ENCODE measurements at regions not wholly inside any gene's neighbourhood (a gene's known extent, or its start where the extent isn't known, plus 50 kb on each side); places are given as distances from the start of the nearest gene placed in this dataset.

- Histone ChIP-seq H3K36me3 (no peaks in the 10 kb centered on the region), H3K4me3 (no peak overlapping the region), H3K4me1 (peaks cover 0 to 26% (median 0%) of the 10 kb centered on the region in 4 donors), H3K27me3 (no peaks in the 10 kb centered on the region), H3K27ac (peak overlapping the region in 3 of 4 donors; percentile 47 to 71 (median 57)), H3K9me3 (no peaks in the 10 kb centered on the region)
- no peak for DNase-seq (ENCODE audit: low spot score in 2 of 2)
- peak in 1 of 2 donors; percentile 25 for TF ChIP-seq EP300 (IDR thresholded peaks at IDR 0.05)
- no peak for TF ChIP-seq CTCF (IDR thresholded peaks at IDR 0.05)
- TF ChIP-seq POLR2A (IDR thresholded peaks at IDR 0.05): no peak
- 12 to 40% methylated on average over 7 of the region's 7 CpGs for WGBS, 2 donors
Measured at GRCh38 chr7:24501009-24501408, 72.2 kb upstream of the PALS2 start.

DNA sequence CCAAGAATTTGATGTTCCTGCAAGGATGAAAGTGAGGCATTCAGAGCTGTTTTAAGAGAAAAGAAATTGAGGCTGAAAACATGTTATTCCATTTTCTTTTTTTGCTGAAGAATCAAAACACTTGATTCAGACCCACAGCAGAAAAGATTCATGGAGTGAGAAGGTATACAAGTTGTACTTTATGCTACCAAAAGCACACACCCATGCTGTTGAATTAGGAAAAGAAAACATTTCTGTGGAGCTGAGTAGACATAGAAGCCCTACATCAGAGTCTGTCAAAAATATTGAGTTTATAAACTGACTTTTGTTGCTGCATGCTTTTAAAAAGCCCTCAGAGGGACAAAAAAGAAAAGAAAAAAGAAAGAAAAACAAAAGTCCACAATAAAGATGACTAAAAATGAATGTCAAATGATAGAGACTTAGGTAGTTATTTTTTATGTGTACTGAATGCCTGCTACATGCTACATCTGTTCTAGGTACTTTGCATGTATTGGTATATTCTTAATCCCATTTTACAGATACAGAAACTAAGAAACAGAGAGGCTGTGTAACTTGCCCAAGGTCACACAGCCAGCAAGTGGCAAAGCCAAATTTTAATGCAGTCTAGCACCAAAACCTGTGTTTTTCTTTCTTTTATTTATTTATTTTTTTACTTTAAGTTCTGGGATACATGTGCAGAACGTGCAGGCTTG, 71.7 kb upstream of the PALS2 start:
- 71 to 80% methylated on average over 1 of the region's 1 CpG for WGBS, 2 donors
- H3K36me3 ChIP-seq: no peaks in the 10 kb centered on the region
- DNase-seq (ENCODE audit: low spot score in 2 of 2): no peak
- H3K9me3 ChIP-seq: no peaks in the 10 kb centered on the region
- H3K4me3 ChIP-seq: no peak overlapping the region
- peak overlapping the region in 3 of 4 donors; percentile 47 to 71 (median 57) for H3K27ac ChIP-seq
- no peak for TF ChIP-seq EP300 (IDR thresholded peaks at IDR 0.05)
- TF ChIP-seq CTCF (IDR thresholded peaks at IDR 0.05): no peak
- TF ChIP-seq POLR2A (IDR thresholded peaks at IDR 0.05): no peak
- peaks cover 0 to 26% (median 0%) of the 10 kb centered on the region in 4 donors for H3K4me1 ChIP-seq
- no peaks in the 10 kb centered on the region for H3K27me3 ChIP-seq

DNA sequence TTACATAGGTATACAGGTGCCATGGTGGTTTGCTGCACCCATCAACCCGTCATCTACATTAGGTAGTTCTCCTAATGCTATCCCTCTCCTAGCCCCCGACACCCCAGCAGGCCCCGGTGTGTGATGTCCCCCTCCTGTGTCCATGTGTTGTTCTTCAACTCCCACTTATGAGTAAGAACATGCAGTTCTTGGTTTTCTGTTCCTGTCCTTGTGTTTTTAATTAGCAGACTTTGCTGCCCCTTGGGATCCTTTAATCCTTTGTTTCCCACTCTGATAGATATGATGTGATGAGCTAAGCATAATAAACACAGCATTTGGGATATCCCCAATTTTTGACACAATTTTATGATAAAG, 71.1 kb upstream of the PALS2 start:
- DNase-seq (ENCODE audit: low spot score in 2 of 2): no peak
- 69 to 71% methylated on average over 3 of the region's 3 CpGs for WGBS, 2 donors
- peaks cover 0 to 26% (median 0%) of the 10 kb centered on the region in 4 donors for H3K4me1 ChIP-seq
- H3K36me3 ChIP-seq: no peaks in the 10 kb centered on the region
- H3K27me3 ChIP-seq: no peaks in the 10 kb centered on the region
- H3K9me3 ChIP-seq: no peaks in the 10 kb centered on the region
- H3K27ac ChIP-seq: peak overlapping the region in 2 of 4 donors; percentile 47 to 57
- TF ChIP-seq POLR2A (IDR thresholded peaks at IDR 0.05) (no peak), EP300 (IDR thresholded peaks at IDR 0.05) (no peak), CTCF (IDR thresholded peaks at IDR 0.05) (no peak)
- no peak overlapping the region for H3K4me3 ChIP-seq

GRCh38 chr7:24503506-24503905, 69.7 kb upstream of the PALS2 start:
- Histone ChIP-seq H3K27ac (peak overlapping the region in 1 of 4 donors; percentile 46), H3K36me3 (no peaks in the 10 kb centered on the region), H3K9me3 (no peaks in the 10 kb centered on the region), H3K4me3 (no peak overlapping the region), H3K4me1 (peaks cover 0 to 26% (median 0%) of the 10 kb centered on the region in 4 donors), H3K27me3 (no peaks in the 10 kb centered on the region)
- 45 to 73% methylated on average over 2 of the region's 2 CpGs for WGBS, 2 donors
- TF ChIP-seq POLR2A (IDR thresholded peaks at IDR 0.05) (no peak), CTCF (IDR thresholded peaks at IDR 0.05) (no peak), EP300 (IDR thresholded peaks at IDR 0.05) (no peak)
- no peak for DNase-seq (ENCODE audit: low spot score in 2 of 2)

GRCh38 chr7:24504040-24504439, 69.2 kb upstream of the PALS2 start:
- H3K27me3 ChIP-seq: no peaks in the 10 kb centered on the region
- no peaks in the 10 kb centered on the region for H3K36me3 ChIP-seq
- no peak for DNase-seq (ENCODE audit: low spot score in 2 of 2)
- no peaks in the 10 kb centered on the region for H3K9me3 ChIP-seq
- 54% methylated on average over 6 of the region's 6 CpGs for WGBS, 2 donors
- H3K4me3 ChIP-seq: no peak overlapping the region
- H3K27ac ChIP-seq: peak overlapping the region in 1 of 4 donors; percentile 40
- H3K4me1 ChIP-seq: peaks cover 0 to 26% (median 0%) of the 10 kb centered on the region in 4 donors
- TF ChIP-seq CTCF (IDR thresholded peaks at IDR 0.05) (no peak), EP300 (IDR thresholded peaks at IDR 0.05) (no peak), POLR2A (IDR thresholded peaks at IDR 0.05) (no peak)
